Upper lobe of left lung (tissue), 4 donors: ENCODE measurements at regions not wholly inside any gene's neighbourhood (a gene's known extent, or its start where the extent isn't known, plus 50 kb on each side); places are given as distances from the start of the nearest gene placed in this dataset.

Source experiments
- EP300 ChIP-seq, 4 donors: sonication (generic); formaldehyde crosslinking; IDR thresholded peaks; one replicate each; pipeline ENCODE4 v1.5.1; 2017; ENCODE audit warnings: antibody characterized with exemption in 4 of 4, control low read depth in 2 of 4
- POLR2A ChIP-seq, 4 donors: fragments of 450-650 bp; IDR thresholded peaks; one replicate each; pipeline ENCODE4 v1.5.1; 2016 to 2017; ENCODE audit warnings: antibody characterized with exemption in 4 of 4, mild to moderate bottlenecking in 2 of 4
- POLR2AphosphoS5 ChIP-seq, 2 donors: sonication (generic); formaldehyde crosslinking; IDR thresholded peaks; one replicate each; pipeline ENCODE4 v1.5.1; 2017; ENCODE audit warnings: antibody characterized with exemption in 2 of 2
- TF ChIP-seq, protein P1 (sequence below), 6 experiments: fragments of 450-650 bp in 4 of 6; fragments of 200-600 bp in 2 of 6; sonication (generic) in 2 of 6; IDR thresholded peaks; one replicate each; pipeline ENCODE4 v1.5.1; 2016 to 2019; ENCODE audit warnings: antibody characterized with exemption in 6 of 6

GRCh38 chr4:110681381-110681780 lies 58.5 kb upstream of the PITX2 start:
- TF ChIP-seq, protein P1, sequence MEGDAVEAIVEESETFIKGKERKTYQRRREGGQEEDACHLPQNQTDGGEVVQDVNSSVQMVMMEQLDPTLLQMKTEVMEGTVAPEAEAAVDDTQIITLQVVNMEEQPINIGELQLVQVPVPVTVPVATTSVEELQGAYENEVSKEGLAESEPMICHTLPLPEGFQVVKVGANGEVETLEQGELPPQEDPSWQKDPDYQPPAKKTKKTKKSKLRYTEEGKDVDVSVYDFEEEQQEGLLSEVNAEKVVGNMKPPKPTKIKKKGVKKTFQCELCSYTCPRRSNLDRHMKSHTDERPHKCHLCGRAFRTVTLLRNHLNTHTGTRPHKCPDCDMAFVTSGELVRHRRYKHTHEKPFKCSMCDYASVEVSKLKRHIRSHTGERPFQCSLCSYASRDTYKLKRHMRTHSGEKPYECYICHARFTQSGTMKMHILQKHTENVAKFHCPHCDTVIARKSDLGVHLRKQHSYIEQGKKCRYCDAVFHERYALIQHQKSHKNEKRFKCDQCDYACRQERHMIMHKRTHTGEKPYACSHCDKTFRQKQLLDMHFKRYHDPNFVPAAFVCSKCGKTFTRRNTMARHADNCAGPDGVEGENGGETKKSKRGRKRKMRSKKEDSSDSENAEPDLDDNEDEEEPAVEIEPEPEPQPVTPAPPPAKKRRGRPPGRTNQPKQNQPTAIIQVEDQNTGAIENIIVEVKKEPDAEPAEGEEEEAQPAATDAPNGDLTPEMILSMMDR (IDR thresholded peaks at IDR 0.05): no peak
- TF ChIP-seq POLR2A (IDR thresholded peaks at IDR 0.05) (no peak), EP300 (IDR thresholded peaks at IDR 0.05) (no peak), POLR2AphosphoS5 (IDR thresholded peaks at IDR 0.05) (no peak)
